OCI-LY1 (cell line): ENCODE measurements at regions not wholly inside any gene's neighbourhood (a gene's known extent, or its start where the extent isn't known, plus 50 kb on each side); places are given as distances from the start of the nearest gene placed in this dataset.

Experiments used
- H2AFZ ChIP-seq: fragments of 200-600 bp; sonication (generic), shearing (Covaris generic); 2 replicates; pipeline ENCODE4 v1.6.0; 2014; ENCODE audit warnings: antibody characterized with exemption, mild to moderate bottlenecking, low read length
- H3F3A ChIP-seq: fragments of 200-600 bp; sonication (generic), shearing (Covaris generic); 2 replicates; pipeline ENCODE4 v1.6.0; 2014; ENCODE audit warnings: mild to moderate bottlenecking, antibody characterized with exemption, low read length, moderate library complexity; ENCODE audit not compliant: insufficient read depth
- H3K27ac ChIP-seq: fragments of 200-600 bp; sonication (generic); 2 replicates; pipeline ENCODE4 v1.5.1; 2014; ENCODE audit warnings: low read length, mixed run types, mild to moderate bottlenecking, low read depth; ENCODE audit not compliant: poor library complexity, severe bottlenecking
- H3K27me3 ChIP-seq: fragments of 200-600 bp; sonication (generic); 2 replicates; pipeline ENCODE4 v1.6.0; 2014; ENCODE audit warnings: antibody characterized with exemption, mild to moderate bottlenecking, low read length, moderate library complexity; ENCODE audit not compliant: insufficient read depth
- H3K36me3 ChIP-seq: fragments of 200-600 bp; sonication (generic); 2 replicates; pipeline ENCODE4 v1.6.1; 2014; ENCODE audit warnings: mild to moderate bottlenecking, antibody characterized with exemption, low read length, moderate library complexity, mixed read lengths; ENCODE audit not compliant: insufficient read depth
- H3K4me1 ChIP-seq: fragments of 200-600 bp; sonication (generic); 2 replicates; pipeline ENCODE4 v1.5.1; 2014; ENCODE audit warnings: mild to moderate bottlenecking, low read length, moderate library complexity; ENCODE audit not compliant: insufficient read depth, severe bottlenecking
- H3K4me2 ChIP-seq: fragments of 200-600 bp; sonication (generic), shearing (Covaris generic); 2 replicates; pipeline ENCODE4 v1.6.1; 2014; ENCODE audit warnings: low read length
- H3K4me3 ChIP-seq: fragments of 200-600 bp; sonication (generic); 2 replicates; pipeline ENCODE4 v1.5.1; 2014; ENCODE audit warnings: low read length, low read depth, mild to moderate bottlenecking, mixed read lengths; ENCODE audit not compliant: poor library complexity, severe bottlenecking
- H3K79me2 ChIP-seq: fragments of 200-600 bp; shearing (Covaris generic); 2 replicates; pipeline ENCODE4 v1.6.1; 2016; ENCODE audit warnings: mixed run types, low read length, mixed read lengths; ENCODE audit not compliant: insufficient read depth
- H3K9ac ChIP-seq: fragments of 200-600 bp; sonication (generic), shearing (Covaris generic); 2 replicates; pipeline ENCODE4 v1.6.1; 2014; ENCODE audit warnings: mild to moderate bottlenecking, low read length, mixed read lengths
- H3K9me2 ChIP-seq: fragments of 200-600 bp; sonication (generic), shearing (Covaris generic); 2 replicates; pipeline ENCODE4 v1.6.1; 2014; ENCODE audit warnings: low read depth, mild to moderate bottlenecking, low read length, mixed read lengths
- H3K9me3 ChIP-seq: fragments of 200-600 bp; shearing (Covaris generic); 2 replicates; pipeline ENCODE4 v1.6.1; 2014; ENCODE audit warnings: low read length, mixed read lengths
- H4K20me1 ChIP-seq: fragments of 200-600 bp; sonication (generic), shearing (Covaris generic); 2 replicates; pipeline ENCODE4 v1.6.0; 2016; ENCODE audit warnings: mild to moderate bottlenecking, low read length; ENCODE audit not compliant: insufficient read depth
- EZH2 ChIP-seq: fragments of 200-600 bp; sonication (generic), shearing (Covaris generic); IDR thresholded peaks from 2 replicates; pipeline ENCODE4 v1.8.0; 2017; ENCODE audit warnings: borderline replicate concordance, mixed run types, mild to moderate bottlenecking, antibody characterized with exemption, low read length, moderate library complexity, mixed read lengths
- TF ChIP-seq, protein P1 (sequence below): fragments of 200-600 bp; sonication (generic), shearing (Covaris generic); IDR thresholded peaks from 2 replicates; pipeline ENCODE4 v1.5.1; 2017; ENCODE audit warnings: mild to moderate bottlenecking, antibody characterized with exemption, low read length, moderate library complexity, mixed read lengths

DNA sequence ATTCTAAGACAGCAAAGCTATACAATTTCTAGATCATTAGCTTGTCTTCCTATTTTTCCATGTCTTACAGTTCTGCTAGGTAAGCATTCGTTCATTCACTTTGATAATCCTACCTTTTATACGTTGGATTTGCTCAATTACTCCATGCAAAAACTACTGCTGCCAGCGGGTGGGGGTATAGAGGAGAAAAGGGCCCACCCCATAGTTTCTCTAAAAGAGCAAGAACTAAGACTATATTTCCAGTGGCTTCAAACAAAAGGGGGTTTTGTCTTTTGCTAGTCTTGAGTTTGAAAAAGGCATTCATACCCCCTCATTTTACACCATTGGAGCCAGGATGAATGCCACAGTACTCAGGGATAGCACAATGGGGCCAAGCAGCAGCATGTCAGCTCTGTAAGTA, 155.7 kb downstream of the WT1 start:
- Histone ChIP-seq H3K27me3 (no peaks in the 10 kb centered on the region), H3K9me2 (no peaks in the 10 kb centered on the region)

DNA sequence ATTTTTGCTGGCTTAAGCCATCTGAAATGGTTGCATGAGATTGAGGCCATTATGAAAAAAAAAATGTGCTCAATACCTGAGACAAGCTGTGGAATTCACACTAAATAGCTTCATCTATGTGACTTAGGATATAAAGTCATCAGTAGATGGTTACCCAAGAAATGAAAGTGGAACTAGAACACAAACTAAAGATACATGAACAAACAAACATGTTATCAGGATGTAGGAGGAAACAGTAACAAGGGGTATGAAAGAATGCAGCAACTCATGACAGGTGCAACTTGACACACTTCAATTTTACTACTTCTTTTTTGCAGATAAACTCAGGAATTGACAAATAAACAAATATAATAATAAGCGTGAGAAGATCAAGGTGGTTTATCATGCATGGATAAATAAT, 155.0 kb downstream of the WT1 start:
- TF ChIP-seq, protein P1, sequence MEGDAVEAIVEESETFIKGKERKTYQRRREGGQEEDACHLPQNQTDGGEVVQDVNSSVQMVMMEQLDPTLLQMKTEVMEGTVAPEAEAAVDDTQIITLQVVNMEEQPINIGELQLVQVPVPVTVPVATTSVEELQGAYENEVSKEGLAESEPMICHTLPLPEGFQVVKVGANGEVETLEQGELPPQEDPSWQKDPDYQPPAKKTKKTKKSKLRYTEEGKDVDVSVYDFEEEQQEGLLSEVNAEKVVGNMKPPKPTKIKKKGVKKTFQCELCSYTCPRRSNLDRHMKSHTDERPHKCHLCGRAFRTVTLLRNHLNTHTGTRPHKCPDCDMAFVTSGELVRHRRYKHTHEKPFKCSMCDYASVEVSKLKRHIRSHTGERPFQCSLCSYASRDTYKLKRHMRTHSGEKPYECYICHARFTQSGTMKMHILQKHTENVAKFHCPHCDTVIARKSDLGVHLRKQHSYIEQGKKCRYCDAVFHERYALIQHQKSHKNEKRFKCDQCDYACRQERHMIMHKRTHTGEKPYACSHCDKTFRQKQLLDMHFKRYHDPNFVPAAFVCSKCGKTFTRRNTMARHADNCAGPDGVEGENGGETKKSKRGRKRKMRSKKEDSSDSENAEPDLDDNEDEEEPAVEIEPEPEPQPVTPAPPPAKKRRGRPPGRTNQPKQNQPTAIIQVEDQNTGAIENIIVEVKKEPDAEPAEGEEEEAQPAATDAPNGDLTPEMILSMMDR: no peak
- TF ChIP-seq EZH2: no peak
- Histone ChIP-seq H3K4me1 (no peaks in the 10 kb centered on the region), H2AFZ (no peak overlapping the region), H3F3A (no peaks in the 10 kb centered on the region), H4K20me1 (no peaks in the 10 kb centered on the region), H3K4me3 (no peak overlapping the region), H3K9me2 (no peaks in the 10 kb centered on the region), H3K79me2 (no peaks in the 10 kb centered on the region), H3K27ac (no peak overlapping the region), H3K9me3 (no peaks in the 10 kb centered on the region), H3K9ac (no peak overlapping the region), H3K27me3 (no peaks in the 10 kb centered on the region), H3K36me3 (no peaks in the 10 kb centered on the region), H3K4me2 (no peak overlapping the region)

More for the DNA sequence above, 155.7 kb downstream of the WT1 start:
- Histone ChIP-seq H3K9me3 (no peaks in the 10 kb centered on the region), H3K27ac (no peak overlapping the region), H3K4me3 (no peak overlapping the region), H3K9ac (no peak overlapping the region), H4K20me1 (no peaks in the 10 kb centered on the region), H2AFZ (no peak overlapping the region), H3K4me2 (no peak overlapping the region), H3K79me2 (no peaks in the 10 kb centered on the region), H3F3A (no peaks in the 10 kb centered on the region), H3K4me1 (no peaks in the 10 kb centered on the region), H3K36me3 (no peaks in the 10 kb centered on the region)
- TF ChIP-seq EZH2: no peak
- TF ChIP-seq, protein P1: no peak

DNA sequence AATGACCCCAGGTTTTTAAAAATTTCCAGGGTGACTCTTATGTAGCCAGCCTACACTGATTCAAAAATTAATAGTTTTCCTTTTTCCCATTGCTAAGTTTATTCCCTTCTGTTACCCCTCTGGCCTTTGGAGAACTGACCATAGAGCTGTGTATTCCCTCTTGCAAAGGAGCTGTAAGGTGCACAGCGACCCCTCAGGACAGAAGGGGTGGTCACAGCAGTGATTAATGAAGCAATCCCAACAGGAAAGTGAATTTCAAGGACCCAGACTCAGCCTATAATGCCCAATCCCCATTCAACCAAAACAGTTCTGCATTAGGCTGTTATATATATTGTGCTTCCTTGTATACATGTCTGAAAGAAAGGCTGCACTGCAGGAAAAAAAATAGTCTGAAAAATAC, 147.1 kb downstream of the WT1 start:
- H3K36me3 ChIP-seq: no peaks in the 10 kb centered on the region
- H3K9ac ChIP-seq: no peak overlapping the region
- no peaks in the 10 kb centered on the region for H3K4me1 ChIP-seq
- no peak overlapping the region for H3K4me3 ChIP-seq
- no peak overlapping the region for H3K4me2 ChIP-seq
- H4K20me1 ChIP-seq: no peaks in the 10 kb centered on the region
- TF ChIP-seq EZH2: no peak
- TF ChIP-seq, protein P1: no peak
- no peaks in the 10 kb centered on the region for H3K9me2 ChIP-seq
- H3K27me3 ChIP-seq: no peaks in the 10 kb centered on the region
- H3K27ac ChIP-seq: no peak overlapping the region
- no peaks in the 10 kb centered on the region for H3K79me2 ChIP-seq
- no peak overlapping the region for H2AFZ ChIP-seq
- no peaks in the 10 kb centered on the region for H3K9me3 ChIP-seq
- no peaks in the 10 kb centered on the region for H3F3A ChIP-seq
